Stimulated activated CD8-positive, alpha-beta memory T cell treated with anti-CD3 and anti-CD28 coated beads, Interleukin-15, amount 100 ng/mL, for 48 hours (primary cell): ENCODE measurements at regions not wholly inside any gene's neighbourhood (a gene's known extent, or its start where the extent isn't known, plus 50 kb on each side); places are given as distances from the start of the nearest gene placed in this dataset.

Experiments used
- DNase-seq, 2 donors: peaks; one replicate each; pipeline ENCODE4 v3.0.0-alpha.2; 2020; ENCODE audit warnings: low read depth in 2 of 2

DNA sequence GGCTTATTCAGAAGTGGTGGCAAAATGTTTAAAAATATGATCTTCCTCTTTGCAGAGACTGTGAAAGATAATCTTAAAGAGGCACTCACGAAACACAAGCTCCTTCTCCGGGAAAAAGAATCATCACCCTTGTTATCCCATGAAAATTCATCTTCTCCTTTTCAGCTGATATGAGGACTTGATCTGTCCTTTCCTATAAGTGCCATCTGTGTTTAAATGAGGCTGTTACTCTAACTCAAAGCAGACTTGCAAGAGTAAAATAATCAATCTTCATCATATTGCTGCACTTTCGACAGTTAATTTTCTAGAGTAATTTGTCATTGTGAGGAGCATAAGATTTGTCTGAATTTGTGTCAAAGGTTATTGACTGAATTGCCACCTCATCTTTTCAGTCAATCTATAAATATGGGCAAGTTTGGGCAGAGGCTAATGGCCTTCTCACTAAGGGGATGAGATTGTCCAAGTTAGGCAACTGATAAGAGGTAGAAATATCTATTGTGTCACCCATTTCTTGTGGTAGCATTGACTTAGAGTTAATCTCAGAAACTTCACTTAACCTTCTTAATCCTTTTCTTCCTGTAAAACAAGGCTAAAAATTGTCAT lies 452.9 kb downstream of the GRXCR1 start:
- no peak for DNase-seq

DNA sequence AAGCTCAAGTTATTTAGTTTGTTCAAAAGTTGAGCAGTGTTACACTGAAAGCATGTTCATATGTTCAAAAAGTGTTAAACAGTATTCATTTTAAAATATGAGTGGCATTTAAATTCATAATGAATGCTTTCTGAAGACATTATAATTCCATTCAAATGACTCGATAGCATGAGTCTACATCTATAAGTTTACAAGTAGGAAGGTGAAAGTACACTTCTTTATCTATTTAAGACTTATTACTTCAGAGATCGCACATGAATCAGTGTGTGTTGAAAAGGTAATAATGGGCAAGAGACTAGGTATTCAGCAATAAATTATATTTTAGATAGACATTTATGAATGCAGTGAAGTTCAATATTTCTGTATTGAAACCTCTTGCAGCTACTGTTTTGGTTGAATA lies 456.1 kb downstream of the GRXCR1 start:
- DNase-seq: no peak

DNA sequence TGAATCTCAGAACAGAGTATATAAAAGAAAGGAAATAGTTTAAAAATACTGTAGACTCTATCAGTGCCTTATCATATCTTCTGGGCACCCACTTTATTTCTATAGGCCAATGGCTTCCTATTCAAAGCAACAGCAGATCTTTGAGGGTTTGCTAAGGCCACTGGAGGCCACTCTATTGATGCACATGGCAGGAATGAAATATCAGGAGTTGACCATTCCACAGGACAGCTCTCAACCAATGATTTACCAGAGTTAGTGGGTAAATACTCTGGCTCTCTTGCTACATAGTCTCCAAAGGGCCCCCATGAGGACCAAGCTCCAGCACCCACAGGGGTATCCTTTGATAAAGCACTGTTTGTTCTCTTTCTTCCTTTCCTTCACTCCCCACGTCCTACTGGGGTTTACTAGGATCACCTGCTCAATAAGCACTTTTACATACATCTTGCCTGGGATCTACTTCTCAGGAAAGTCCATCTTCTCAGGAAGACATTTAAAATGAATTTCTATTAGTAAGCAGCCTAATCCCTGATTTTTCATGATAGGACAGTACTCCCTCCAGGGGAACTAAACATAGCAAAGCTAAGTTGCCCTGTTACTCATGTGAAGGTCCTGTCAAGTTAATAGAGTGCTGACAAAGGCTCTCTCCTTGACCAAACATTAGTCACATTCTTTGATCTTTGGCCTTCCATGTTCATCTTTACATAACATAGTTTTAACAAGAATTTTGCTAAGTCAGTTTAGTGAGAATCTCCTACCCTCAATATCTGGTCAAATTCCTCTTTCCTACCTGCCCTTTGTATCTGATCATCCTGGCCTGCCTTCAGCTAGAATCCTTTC lies 459.7 kb downstream of the GRXCR1 start:
- no peak for DNase-seq

GRCh38 chr4:43352859-43353258 lies 460.3 kb downstream of the GRXCR1 start:
- DNase-seq: no peak

DNA sequence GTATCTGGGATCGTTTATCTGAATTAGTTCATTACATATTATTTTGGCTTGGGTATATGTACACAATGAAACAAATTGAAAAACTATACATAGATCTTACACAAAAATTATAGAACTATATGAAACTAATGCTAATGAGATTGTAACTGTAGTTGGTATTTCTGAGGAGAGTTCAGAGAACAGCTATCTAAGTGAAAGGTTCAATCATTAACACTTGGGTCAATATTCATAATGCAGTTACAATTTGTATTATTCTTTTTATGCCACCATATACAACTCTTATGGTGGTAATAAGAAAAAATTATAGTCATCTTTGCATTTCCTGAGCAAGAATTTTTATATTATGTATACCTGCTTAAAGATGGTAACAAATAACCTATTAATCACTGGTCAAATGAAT lies 461.0 kb downstream of the GRXCR1 start:
- DNase-seq: no peak

GRCh38 chr4:43356786-43357185 lies 464.3 kb downstream of the GRXCR1 start:
- DNase-seq: no peak

DNA sequence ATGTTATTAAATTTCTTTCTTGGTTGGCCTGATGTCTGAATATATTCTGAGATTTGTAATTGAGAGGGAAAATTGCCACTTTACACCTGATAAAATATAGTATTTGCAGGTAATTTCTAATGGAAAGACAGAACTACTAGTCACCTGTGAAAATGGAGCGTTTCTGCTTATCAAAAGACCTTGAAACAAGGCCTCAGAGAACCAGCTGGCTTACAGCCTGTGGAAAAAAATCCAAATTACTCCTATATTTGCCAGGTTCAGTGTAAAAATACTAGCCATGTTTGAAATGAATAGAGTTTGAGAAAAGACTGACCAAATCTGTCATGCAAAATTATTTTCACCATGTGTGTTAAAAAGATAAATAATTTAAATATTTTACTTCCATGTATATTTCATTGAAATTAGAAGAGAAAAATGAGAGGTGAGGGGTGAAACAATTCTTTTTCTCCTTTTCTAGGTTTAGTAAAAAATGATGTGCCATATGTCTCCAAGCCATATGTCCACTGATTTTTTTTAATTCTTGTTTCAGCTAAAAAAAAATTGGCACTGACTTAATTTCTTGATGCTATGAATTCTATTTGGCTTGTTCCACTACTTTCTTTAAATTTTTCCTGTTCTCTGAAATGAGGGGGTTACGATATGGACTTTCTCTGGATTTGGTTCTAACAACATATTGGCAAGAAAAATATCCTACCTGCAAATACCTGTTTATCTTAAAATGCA lies 464.9 kb downstream of the GRXCR1 start:
- DNase-seq: no peak

GRCh38 chr4:43360296-43360695 lies 467.8 kb downstream of the GRXCR1 start:
- no peak for DNase-seq

GRCh38 chr4:43362875-43363636 lies 470.5 kb downstream of the GRXCR1 start:
- no peak for DNase-seq

- no peak for DNase-seq
Measured at GRCh38 chr4:43369036-43369594, 476.6 kb downstream of the GRXCR1 start.

GRCh38 chr4:43373201-43373600 lies 480.7 kb downstream of the GRXCR1 start:
- no peak for DNase-seq

GRCh38 chr4:43374216-43374751 lies 481.8 kb downstream of the GRXCR1 start:
- DNase-seq: no peak

- DNase-seq: no peak
Measured at GRCh38 chr4:43379016-43379415, 486.5 kb downstream of the GRXCR1 start.

DNA sequence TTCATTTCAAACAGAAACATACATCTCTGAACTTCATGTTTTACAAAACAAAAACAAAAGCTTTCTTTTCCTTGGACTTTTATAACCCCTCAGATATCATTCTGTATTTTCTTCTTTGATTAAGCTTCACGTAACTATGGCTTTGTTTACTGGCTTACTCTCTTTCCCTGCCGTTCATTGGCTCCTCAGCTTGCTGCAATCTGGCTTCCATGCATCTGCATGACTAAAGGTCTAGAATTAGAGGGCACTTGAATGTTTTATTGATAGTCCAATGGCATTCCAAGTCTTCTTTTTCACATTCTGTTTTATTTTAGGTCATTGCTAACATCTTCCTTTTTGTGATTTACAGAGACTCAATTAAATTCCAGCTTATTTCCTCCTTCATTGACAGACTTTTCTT lies 487.6 kb downstream of the GRXCR1 start:
- no peak for DNase-seq

DNA sequence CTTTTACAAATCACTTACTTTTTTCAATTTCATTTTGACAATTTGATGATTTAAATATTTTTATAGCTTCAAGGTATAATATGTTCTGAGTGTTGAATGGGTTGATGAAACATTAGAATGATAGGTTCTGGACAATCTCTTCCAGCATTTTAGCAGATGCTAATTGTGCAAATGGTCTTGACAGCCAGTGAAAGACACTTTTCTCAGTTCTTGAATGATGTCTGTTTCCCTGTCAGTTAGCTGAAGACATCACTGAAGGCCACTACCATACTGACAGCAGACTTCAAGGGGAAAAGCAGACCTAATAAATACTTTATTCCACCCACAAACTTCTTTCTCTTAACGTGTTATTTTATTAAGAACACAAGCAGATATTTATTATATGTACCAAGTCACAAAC lies 498.6 kb downstream of the GRXCR1 start:
- DNase-seq: no peak

DNA sequence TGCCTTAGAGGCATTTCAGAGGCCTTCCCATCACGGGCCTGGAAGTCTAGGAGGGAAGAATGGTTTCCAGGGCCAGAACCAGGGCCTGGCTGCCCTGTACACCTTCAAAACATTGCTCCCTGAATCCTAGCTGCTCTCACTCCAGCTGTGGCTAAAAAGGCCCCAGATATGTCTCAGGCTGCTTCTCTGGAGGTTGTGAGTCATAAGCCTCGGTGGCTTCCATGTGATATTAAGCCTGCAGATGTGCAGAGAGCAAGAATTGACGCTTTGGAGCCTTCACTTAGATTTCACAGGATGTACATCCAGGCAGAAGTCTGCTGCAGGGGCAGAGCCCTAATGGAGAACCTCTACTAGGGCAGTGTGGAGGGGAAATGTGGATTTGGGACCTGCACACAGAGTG lies 502.5 kb downstream of the GRXCR1 start:
- no peak for DNase-seq

- DNase-seq: no peak
Measured at GRCh38 chr4:43399726-43400125, 507.2 kb downstream of the GRXCR1 start.

GRCh38 chr4:43402393-43402792 lies 509.9 kb downstream of the GRXCR1 start:
- no peak for DNase-seq

- DNase-seq: no peak
Measured at GRCh38 chr4:43410636-43411035, 518.1 kb downstream of the GRXCR1 start.

- DNase-seq: no peak
Measured at GRCh38 chr4:43411226-43411625, 518.7 kb downstream of the GRXCR1 start.

DNA sequence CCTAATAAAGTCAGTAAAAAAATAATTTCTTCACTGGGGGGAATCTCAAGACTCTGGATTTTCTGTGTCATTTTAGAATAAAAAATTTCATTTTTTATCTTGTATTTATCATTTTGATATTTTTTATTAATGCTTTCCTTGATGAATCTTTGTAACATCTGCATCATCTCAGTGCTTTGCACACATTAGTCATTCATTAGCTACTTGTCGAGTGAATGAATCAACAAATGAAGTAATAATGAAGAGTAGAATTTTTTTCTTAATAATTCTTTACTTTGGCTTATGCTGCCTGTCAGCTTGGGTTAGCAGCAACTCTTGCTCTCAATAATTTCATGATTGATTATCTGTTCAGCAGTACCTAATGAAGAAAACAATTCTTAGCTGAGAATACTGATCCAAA lies 530.8 kb downstream of the GRXCR1 start:
- DNase-seq: no peak

DNA sequence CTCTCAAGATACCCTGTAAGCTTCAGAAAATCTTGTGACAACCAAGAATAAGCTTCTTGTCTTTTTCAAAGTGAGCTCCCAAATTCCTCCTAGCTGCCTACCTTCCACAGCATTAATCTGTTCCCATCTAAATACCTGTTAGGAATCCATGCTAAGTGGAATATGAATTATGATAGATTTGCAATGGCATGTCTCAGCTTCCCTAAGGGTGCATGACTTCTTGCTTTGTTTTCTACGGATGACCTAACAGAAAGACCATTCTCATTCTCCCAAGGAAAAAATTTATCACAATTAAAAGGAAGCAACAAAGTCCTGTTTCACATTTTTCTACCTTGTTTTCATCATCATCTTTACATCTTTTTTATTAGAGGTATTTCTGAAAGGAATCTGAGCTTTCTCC lies 532.7 kb downstream of the GRXCR1 start:
- DNase-seq: no peak
